ENCODE measurements at regions not wholly inside any gene's neighbourhood (a gene's known extent, or its start where the extent isn't known, plus 50 kb on each side); places are given as distances from the start of the nearest gene placed in this dataset.
"Not testable (repeated sequence)": the region's sequence is repeated elsewhere in the genome, so short reads cannot be mapped to it uniquely, and the experiment has no call there.

DNA sequence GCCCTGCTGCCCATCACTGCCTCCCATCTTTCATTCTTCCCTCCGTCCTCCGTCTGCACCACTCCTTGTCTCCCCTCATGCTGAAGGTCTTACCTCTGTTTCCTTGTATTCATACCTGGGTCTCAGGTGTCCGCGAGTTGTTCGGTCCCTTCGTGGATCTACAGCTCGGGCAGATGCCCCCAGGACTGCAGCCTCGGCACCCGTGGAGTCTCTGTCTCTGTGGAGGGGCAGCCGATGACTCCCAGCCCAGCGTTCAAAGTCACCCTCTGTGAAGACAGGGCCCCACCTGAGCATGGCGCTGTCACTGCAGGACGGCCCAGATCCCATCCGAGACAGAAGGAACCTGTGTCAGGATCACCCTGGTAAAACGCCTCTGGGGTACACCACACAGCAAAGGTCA is 480.0 kb upstream of the SALL3 start:
- Histone ChIP-seq H3K27me3 (ENCODE audit: control insufficient read depth, insufficient read depth, low read length) (no peaks in the 10 kb centered on the region), H3K36me3 (ENCODE audit: control insufficient read depth, insufficient read depth, low read length) (no peaks in the 10 kb centered on the region), H3K4me1 (ENCODE audit: control insufficient read depth, insufficient read depth, low read length) (no peaks in the 10 kb centered on the region), H3K4me3 (ENCODE audit: low read depth, low read length) (no peak overlapping the region), H3K9me3 (ENCODE audit: control insufficient read depth, insufficient read depth, low read length) (peaks cover 5% of the 10 kb centered on the region; the same call in 1 of the 2 replicates), H3K9ac (ENCODE audit: low read depth, low read length) (no peak overlapping the region), H3K27ac (ENCODE audit: low read depth, low read length) (no peak overlapping the region)

DNA sequence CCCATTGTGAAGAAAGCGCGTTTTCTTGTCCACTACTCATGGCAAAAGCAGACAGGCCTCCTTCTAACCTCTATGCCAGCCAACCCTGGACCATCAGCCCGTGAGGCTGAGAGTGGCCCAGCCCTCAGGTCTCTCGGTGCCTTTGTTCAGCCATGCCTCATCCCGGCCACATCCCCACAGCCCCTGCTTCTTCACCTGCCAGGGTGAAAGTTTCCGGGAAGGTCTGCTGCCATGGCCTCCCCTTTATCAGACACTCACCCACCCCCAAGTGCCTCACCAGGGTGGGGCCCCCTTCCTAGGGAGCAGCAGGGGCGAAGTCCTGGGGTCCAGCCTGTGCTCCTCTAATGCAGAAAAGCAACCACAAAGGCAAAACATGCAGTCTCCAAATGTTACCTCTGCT is 478.4 kb upstream of the SALL3 start:
- Histone ChIP-seq H3K9ac (ENCODE audit: low read depth, low read length) (no peak overlapping the region), H3K27me3 (ENCODE audit: control insufficient read depth, insufficient read depth, low read length) (no peaks in the 10 kb centered on the region), H3K4me1 (ENCODE audit: control insufficient read depth, insufficient read depth, low read length) (no peaks in the 10 kb centered on the region), H3K4me3 (ENCODE audit: low read depth, low read length) (no peak overlapping the region), H3K36me3 (ENCODE audit: control insufficient read depth, insufficient read depth, low read length) (no peaks in the 10 kb centered on the region), H3K27ac (ENCODE audit: low read depth, low read length) (no peak overlapping the region), H3K9me3 (ENCODE audit: control insufficient read depth, insufficient read depth, low read length) (peaks cover 5% of the 10 kb centered on the region; the same call in 1 of the 2 replicates)

DNA sequence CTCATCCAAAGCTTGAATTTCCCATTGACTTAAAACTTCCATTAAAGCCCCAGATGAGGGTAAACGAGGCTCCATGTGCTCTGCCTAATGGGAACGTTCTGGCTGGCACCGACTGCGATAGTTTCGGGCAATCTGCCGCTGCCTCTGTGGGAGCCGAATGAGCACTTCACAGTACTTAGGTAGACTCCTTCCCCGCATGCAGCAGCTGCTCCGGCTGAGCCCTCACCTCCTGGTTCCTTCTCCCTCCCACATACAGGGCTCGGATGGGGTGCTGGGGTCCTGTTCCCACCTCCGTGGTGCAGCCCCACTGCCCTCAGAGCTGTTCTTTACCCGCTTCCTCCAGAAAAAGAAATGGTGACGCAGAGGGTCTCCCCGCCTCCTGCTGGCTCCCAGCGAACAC is 476.5 kb upstream of the SALL3 start:
- Histone ChIP-seq H3K36me3 (ENCODE audit: control insufficient read depth, insufficient read depth, low read length) (no peaks in the 10 kb centered on the region), H3K4me3 (ENCODE audit: low read depth, low read length) (no peak overlapping the region), H3K9me3 (ENCODE audit: control insufficient read depth, insufficient read depth, low read length) (peaks cover 5% of the 10 kb centered on the region; the same call in 1 of the 2 replicates), H3K27me3 (ENCODE audit: control insufficient read depth, insufficient read depth, low read length) (no peaks in the 10 kb centered on the region), H3K27ac (ENCODE audit: low read depth, low read length) (no peak overlapping the region), H3K9ac (ENCODE audit: low read depth, low read length) (no peak overlapping the region), H3K4me1 (ENCODE audit: control insufficient read depth, insufficient read depth, low read length) (no peaks in the 10 kb centered on the region)

DNA sequence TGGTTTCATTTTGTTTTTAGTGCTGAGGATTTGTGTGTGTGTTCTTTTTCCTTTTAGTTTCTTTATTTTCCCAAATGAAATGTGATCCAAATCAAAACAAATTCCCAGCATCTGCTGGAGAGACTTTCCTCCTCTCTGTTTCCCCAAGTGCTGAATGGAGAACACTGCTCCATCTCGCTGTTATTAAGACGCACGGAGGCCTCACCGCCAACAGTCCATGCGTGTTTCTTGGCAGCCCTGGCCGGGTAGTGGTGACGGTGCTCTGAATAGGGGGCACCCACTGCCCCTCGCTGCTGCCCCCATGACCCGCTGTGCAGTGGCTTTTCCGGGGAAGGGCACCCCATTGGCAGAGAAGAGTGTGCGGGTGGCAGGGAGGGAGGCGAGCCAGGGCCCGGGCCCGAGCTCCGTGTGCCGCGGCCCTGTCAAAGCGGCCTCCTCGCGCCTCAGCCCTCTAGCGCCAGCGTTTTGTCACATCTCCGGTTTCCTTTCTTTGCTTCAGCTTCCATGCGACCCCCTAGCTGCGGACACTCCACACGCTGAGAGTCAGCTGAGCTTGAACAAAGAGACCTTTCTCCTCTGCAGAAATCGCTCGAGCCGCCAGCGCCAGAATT is 473.7 kb upstream of the SALL3 start:
- Histone ChIP-seq H3K36me3 (ENCODE audit: control insufficient read depth, insufficient read depth, low read length) (no peaks in the 10 kb centered on the region), H3K9me3 (ENCODE audit: control insufficient read depth, insufficient read depth, low read length) (peaks cover 5% of the 10 kb centered on the region; the same call in 1 of the 2 replicates), H3K9ac (ENCODE audit: low read depth, low read length) (no peak overlapping the region), H3K4me1 (ENCODE audit: control insufficient read depth, insufficient read depth, low read length) (no peaks in the 10 kb centered on the region), H3K27me3 (ENCODE audit: control insufficient read depth, insufficient read depth, low read length) (no peaks in the 10 kb centered on the region), H3K27ac (ENCODE audit: low read depth, low read length) (no peak overlapping the region), H3K4me3 (ENCODE audit: low read depth, low read length) (no peak overlapping the region)

DNA sequence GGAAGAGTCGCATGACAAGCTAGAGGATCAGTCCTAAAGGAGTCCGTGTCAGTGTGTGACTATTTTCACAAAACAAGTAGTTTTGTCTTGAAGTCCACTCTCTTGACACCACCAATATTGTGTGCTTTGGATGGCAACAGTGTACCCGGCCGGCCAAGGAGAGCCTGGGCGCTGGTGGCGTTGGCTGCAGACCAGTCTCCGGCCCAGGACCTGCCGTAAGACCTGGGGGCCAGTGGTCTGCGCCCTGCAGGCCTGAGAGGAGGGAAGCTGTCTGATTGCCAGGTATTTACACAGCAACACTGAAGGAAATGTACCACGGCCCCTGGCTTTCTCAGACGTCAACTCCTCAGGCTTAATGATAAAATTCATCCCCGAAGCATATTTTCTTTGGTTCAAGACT is 472.4 kb upstream of the SALL3 start:
- Histone ChIP-seq H3K36me3 (ENCODE audit: control insufficient read depth, insufficient read depth, low read length) (no peaks in the 10 kb centered on the region), H3K27ac (ENCODE audit: low read depth, low read length) (no peak overlapping the region), H3K9ac (ENCODE audit: low read depth, low read length) (no peak overlapping the region), H3K27me3 (ENCODE audit: control insufficient read depth, insufficient read depth, low read length) (no peaks in the 10 kb centered on the region), H3K4me3 (ENCODE audit: low read depth, low read length) (no peak overlapping the region), H3K4me1 (ENCODE audit: control insufficient read depth, insufficient read depth, low read length) (no peaks in the 10 kb centered on the region), H3K9me3 (ENCODE audit: control insufficient read depth, insufficient read depth, low read length) (peaks cover 5% of the 10 kb centered on the region; the same call in 1 of the 2 replicates)

DNA sequence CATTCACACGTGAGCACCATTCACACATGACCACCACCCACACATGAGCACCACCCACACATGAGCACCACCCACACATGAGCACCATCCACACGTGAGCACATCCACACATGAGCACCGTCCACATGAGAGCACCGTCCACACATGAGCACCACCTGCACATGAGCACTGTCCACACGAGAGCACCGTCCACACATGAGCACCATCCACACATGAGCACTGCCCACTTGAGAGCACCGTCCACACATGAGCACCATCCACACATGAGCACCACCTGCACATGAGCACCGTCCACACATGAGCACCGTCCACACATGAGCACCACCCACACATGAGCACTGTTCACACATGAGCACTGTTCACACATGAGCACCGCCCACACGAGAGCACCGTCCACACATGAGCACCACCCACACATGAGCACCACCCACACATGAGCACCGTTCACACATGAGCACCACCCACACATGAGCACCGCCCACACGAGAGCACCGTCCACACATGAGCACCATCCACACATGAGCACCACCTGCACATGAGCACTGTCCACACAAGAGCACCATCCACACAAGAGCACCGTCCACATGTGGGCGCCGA is 471.3 kb upstream of the SALL3 start:
- not testable (repeated sequence) for H3K9me3 ChIP-seq (ENCODE audit: control insufficient read depth, insufficient read depth, low read length); H3K4me1 ChIP-seq (ENCODE audit: control insufficient read depth, insufficient read depth, low read length); H3K27me3 ChIP-seq (ENCODE audit: control insufficient read depth, insufficient read depth, low read length); H3K4me3 ChIP-seq (ENCODE audit: low read depth, low read length); H3K27ac ChIP-seq (ENCODE audit: low read depth, low read length); H3K36me3 ChIP-seq (ENCODE audit: control insufficient read depth, insufficient read depth, low read length); H3K9ac ChIP-seq (ENCODE audit: low read depth, low read length)

DNA sequence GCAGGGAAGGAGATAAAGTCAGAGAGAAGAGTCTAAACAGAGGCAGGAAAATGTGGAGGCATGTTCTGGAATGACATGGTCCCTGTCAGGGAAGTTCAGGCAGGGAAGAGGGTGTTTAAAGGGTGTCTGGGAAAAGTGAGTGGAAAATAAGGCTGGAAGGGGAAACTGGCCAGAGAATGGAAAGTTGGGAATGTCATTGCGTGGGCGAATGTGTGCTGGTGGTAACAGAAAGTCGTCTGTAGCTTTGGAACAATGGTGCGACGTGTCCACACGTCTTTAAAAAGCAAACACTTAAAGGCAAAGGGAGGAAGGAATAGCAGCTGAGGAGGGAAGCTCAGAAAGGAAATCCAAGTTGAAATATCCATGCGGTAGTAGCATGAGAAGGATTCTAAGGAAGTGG is 469.5 kb upstream of the SALL3 start:
- H3K4me3 ChIP-seq (ENCODE audit: low read depth, low read length), result no peak overlapping the region
- H3K27me3 ChIP-seq (ENCODE audit: control insufficient read depth, insufficient read depth, low read length), result no peaks in the 10 kb centered on the region
- no peaks in the 10 kb centered on the region for H3K36me3 ChIP-seq (ENCODE audit: control insufficient read depth, insufficient read depth, low read length)
- no peaks in the 10 kb centered on the region for H3K4me1 ChIP-seq (ENCODE audit: control insufficient read depth, insufficient read depth, low read length)
- no peak overlapping the region for H3K9ac ChIP-seq (ENCODE audit: low read depth, low read length)
- H3K27ac ChIP-seq (ENCODE audit: low read depth, low read length), result no peak overlapping the region
- no peaks in the 10 kb centered on the region for H3K9me3 ChIP-seq (ENCODE audit: control insufficient read depth, insufficient read depth, low read length)

DNA sequence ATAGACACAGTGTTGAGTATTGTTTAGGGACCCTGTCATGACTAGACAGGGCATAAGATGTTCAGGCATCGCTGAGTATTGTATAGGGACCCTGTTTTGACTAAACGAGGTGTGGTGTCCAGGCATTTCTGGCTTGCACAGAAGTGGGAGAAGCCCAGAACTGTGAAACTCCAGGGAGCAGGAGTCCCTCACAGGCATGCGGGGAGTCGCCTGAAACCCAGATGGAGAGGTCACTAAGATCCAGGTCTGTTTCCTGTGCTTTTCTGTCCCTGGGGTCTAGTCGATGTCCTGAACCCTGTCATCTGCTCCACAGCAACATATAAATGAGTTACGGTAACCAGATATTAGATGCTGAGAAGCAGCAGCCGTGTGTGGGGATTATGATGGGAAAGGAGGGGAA is 469.0 kb upstream of the SALL3 start:
- Histone ChIP-seq H3K4me1 (ENCODE audit: control insufficient read depth, insufficient read depth, low read length) (no peaks in the 10 kb centered on the region), H3K27ac (ENCODE audit: low read depth, low read length) (no peak overlapping the region), H3K36me3 (ENCODE audit: control insufficient read depth, insufficient read depth, low read length) (no peaks in the 10 kb centered on the region), H3K9ac (ENCODE audit: low read depth, low read length) (no peak overlapping the region), H3K4me3 (ENCODE audit: low read depth, low read length) (no peak overlapping the region), H3K9me3 (ENCODE audit: control insufficient read depth, insufficient read depth, low read length) (no peaks in the 10 kb centered on the region), H3K27me3 (ENCODE audit: control insufficient read depth, insufficient read depth, low read length) (no peaks in the 10 kb centered on the region)

DNA sequence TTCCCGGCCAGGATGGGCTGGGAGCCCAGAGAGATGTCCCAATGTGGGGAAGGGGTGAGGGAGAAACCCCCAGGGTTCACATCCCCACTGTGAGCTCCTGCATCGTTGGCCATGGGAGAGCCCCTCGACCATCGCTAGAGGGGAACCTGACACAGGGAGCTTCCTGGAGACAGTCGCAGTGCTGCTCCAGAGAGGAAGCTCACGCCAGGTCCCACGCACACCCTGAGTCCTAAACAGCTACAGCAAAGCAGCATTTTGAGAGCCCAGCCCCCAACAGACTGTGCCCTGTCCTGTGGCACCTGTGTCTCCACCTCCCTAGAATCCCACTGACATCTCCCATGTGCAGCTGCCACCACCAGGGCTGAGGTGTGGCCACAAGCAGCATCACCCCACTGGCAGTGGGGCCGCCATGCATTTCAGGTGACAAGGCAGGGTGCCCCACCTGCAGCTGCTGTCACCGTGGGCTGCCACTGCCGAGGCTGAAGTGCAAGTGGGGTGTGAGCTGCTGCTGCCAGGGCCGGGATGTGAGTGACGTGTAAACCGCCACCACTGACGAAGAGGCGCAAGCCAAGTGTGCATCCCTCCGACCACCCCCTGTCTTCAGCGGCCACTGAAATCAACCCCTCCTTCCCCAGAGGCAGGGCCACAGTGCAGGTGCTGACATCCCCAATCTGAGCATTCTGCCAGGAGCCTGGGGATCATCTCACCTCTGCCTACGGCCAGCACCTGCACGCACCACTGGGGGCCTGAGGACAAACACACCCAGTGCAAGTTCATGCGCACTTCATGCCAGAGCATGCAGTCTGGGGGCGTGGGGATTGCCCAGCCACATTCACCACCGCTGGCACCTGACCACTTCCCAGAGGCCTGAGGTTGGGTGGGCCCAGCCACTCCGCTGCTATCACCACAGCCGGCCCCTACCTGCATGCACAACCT is 467.7 kb upstream of the SALL3 start:
- H3K9me3 ChIP-seq (ENCODE audit: control insufficient read depth, insufficient read depth, low read length), result no peaks in the 10 kb centered on the region
- H3K27ac ChIP-seq (ENCODE audit: low read depth, low read length), result no peak overlapping the region
- H3K27me3 ChIP-seq (ENCODE audit: control insufficient read depth, insufficient read depth, low read length), result no peaks in the 10 kb centered on the region
- H3K4me3 ChIP-seq (ENCODE audit: low read depth, low read length), result no peak overlapping the region
- no peak overlapping the region for H3K9ac ChIP-seq (ENCODE audit: low read depth, low read length)
- H3K36me3 ChIP-seq (ENCODE audit: control insufficient read depth, insufficient read depth, low read length), result no peaks in the 10 kb centered on the region
- no peaks in the 10 kb centered on the region for H3K4me1 ChIP-seq (ENCODE audit: control insufficient read depth, insufficient read depth, low read length)

DNA sequence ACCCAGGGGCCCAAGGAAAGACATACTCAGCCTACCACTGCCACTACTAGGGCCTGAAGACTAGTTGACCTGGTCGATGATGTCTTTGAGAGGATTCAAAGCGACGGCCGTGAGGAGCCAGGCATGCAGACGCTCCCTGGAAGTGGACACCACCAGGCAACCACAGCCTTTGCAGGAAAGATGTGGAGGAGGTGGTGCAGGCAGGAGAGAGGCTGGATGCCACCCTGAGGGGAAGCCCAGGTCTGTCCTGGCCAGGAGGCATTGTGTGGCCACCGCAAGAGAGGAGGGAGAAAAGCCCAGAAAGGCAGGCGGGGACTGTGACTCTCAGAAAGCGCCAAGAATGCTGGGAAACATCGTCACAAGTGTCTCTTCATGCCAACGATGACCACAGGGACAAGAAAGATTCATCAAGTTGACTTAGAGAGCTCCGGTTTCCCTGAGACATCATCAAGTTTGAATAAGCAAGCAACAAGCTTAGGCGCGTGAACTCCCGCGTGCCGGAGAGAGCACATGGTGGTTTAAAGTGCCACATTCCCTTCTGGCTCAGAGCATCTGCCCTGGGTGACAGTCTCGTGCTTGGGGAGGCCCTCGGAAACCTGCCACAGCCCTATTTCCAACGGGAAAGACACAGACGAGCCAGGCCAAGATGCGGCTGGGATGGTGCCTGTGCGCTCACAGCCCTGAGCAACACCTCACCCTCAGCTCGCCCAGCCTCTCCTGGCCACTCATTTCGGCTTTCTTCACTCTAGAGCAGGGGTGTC is 464.5 kb upstream of the SALL3 start:
- H3K9me3 ChIP-seq (ENCODE audit: control insufficient read depth, insufficient read depth, low read length), result no peaks in the 10 kb centered on the region
- no peaks in the 10 kb centered on the region for H3K27me3 ChIP-seq (ENCODE audit: control insufficient read depth, insufficient read depth, low read length)
- H3K27ac ChIP-seq (ENCODE audit: low read depth, low read length), result no peak overlapping the region
- no peaks in the 10 kb centered on the region for H3K36me3 ChIP-seq (ENCODE audit: control insufficient read depth, insufficient read depth, low read length)
- no peak overlapping the region for H3K9ac ChIP-seq (ENCODE audit: low read depth, low read length)
- no peak overlapping the region for H3K4me3 ChIP-seq (ENCODE audit: low read depth, low read length)
- no peaks in the 10 kb centered on the region for H3K4me1 ChIP-seq (ENCODE audit: control insufficient read depth, insufficient read depth, low read length)

Data from HUES48 (cell line).